CD14-positive monocyte (primary cell): ENCODE measurements at regions not wholly inside any gene's neighbourhood (a gene's known extent, or its start where the extent isn't known, plus 50 kb on each side); places are given as distances from the start of the nearest gene placed in this dataset.

Experiments
- DNase-seq, 3 donors: peaks; one replicate each; pipeline ENCODE4 v3.0.0-alpha.2; 2011 to 2022
- H2AFZ ChIP-seq: 2 replicates; pipeline ENCODE4 v1.6.0; 2012; ENCODE audit warnings: mild to moderate bottlenecking, low read depth, low read length, inconsistent platforms; ENCODE audit not compliant: insufficient read depth, poor library complexity, severe bottlenecking
- H3K27ac ChIP-seq, 2 donors: 1 replicate in 1 of 2; 2 replicates in 1 of 2; pipeline ENCODE4 v1.5.1; 2012 to 2013; ENCODE audit warnings: low read length in 2 of 2, control low read depth in 1 of 2, inconsistent platforms in 1 of 2, low read depth in 1 of 2, mild to moderate bottlenecking in 1 of 2
- H3K27me3 ChIP-seq, 2 donors: one replicate each; pipeline versions ENCODE4 v1.6.0 to v1.6.1; 2011 to 2013; ENCODE audit warnings: low read length in 2 of 2; ENCODE audit not compliant: control insufficient read depth in 2 of 2, insufficient read depth in 2 of 2
- H3K36me3 ChIP-seq, 2 donors: replicated peaks in 1 of 2; 1 replicate in 1 of 2; 2 replicates in 1 of 2; pipeline versions ENCODE4 v1.5.1 to v1.6.1; 2012 to 2013; ENCODE audit warnings: low read length in 2 of 2, control low read depth in 1 of 2, inconsistent platforms in 1 of 2, mild to moderate bottlenecking in 1 of 2; ENCODE audit not compliant: insufficient read depth in 2 of 2, control insufficient read depth in 1 of 2
- H3K4me1 ChIP-seq, 2 donors: 1 replicate in 1 of 2; 2 replicates in 1 of 2; pipeline versions ENCODE4 v1.5.1 to v1.6.1; 2012 to 2013; ENCODE audit warnings: low read length in 2 of 2, control low read depth in 1 of 2, inconsistent platforms in 1 of 2, mild to moderate bottlenecking in 1 of 2, moderate library complexity in 1 of 2; ENCODE audit not compliant: insufficient read depth in 2 of 2, control insufficient read depth in 1 of 2
- H3K4me2 ChIP-seq: replicated peaks from 2 replicates; pipeline ENCODE3; 2012; ENCODE audit warnings: low read length, moderate library complexity, mild to moderate bottlenecking; ENCODE audit not compliant: poor library complexity, severe bottlenecking; ENCODE audit errors: extremely low read depth
- H3K4me3 ChIP-seq, 3 experiments: fragments of 200-600 bp in 1 of 3; sonication (generic) in 1 of 3; replicated peaks in 1 of 3; 1 replicate in 2 of 3; 2 replicates in 1 of 3; pipeline ENCODE4 v1.5.1; 2011 to 2013; ENCODE audit warnings: low read length in 3 of 3, mild to moderate bottlenecking in 3 of 3, control low read depth in 2 of 3, low read depth in 2 of 3, inconsistent platforms in 1 of 3, moderate library complexity in 1 of 3
- H3K79me2 ChIP-seq: 2 replicates; pipeline ENCODE4 v1.6.0; 2012; ENCODE audit warnings: mild to moderate bottlenecking, control low read depth, inconsistent platforms, low read length, moderate library complexity; ENCODE audit not compliant: insufficient read depth
- H3K9ac ChIP-seq: 2 replicates; pipeline ENCODE4 v1.6.0; 2017; ENCODE audit warnings: low read length, mild to moderate bottlenecking; ENCODE audit not compliant: insufficient read depth, poor library complexity, severe bottlenecking
- H3K9me3 ChIP-seq, 2 donors: replicated peaks in 1 of 2; 1 replicate in 1 of 2; 2 replicates in 1 of 2; pipeline versions ENCODE4 v1.5.1 to v1.6.1; 2012 to 2013; ENCODE audit warnings: low read length in 2 of 2, control low read depth in 1 of 2; ENCODE audit not compliant: control insufficient read depth in 1 of 2, insufficient read depth in 1 of 2
- H4K20me1 ChIP-seq: 2 replicates; pipeline ENCODE4 v1.6.0; 2012; ENCODE audit warnings: mild to moderate bottlenecking, low read length, control low read depth, moderate library complexity; ENCODE audit not compliant: insufficient read depth
- H3K27ac Mint-ChIP-seq, 7 donors: one replicate each; pipeline ENCODE4 v1.8.0; 2020; ENCODE audit warnings: mild to moderate bottlenecking in 7 of 7, mixed read lengths in 7 of 7, moderate library complexity in 6 of 7, inconsistent platforms in 2 of 7
- H3K27me3 Mint-ChIP-seq, 3 donors: one replicate each; pipeline ENCODE4 v1.8.0; 2021 to 2022; ENCODE audit warnings: low read depth in 3 of 3, mild to moderate bottlenecking in 3 of 3, mixed read lengths in 3 of 3, moderate library complexity in 3 of 3, inconsistent platforms in 1 of 3
- H3K36me3 Mint-ChIP-seq, 2 donors: one replicate each; pipeline ENCODE4 v1.8.0; 2020; ENCODE audit warnings: mixed read lengths in 2 of 2, inconsistent platforms in 1 of 2, mild to moderate bottlenecking in 1 of 2
- H3K4me1 Mint-ChIP-seq: one replicate; pipeline ENCODE4 v1.8.0; 2020; ENCODE audit warnings: mild to moderate bottlenecking, mixed read lengths
- H3K4me3 Mint-ChIP-seq, 2 donors: one replicate each; pipeline ENCODE4 v1.8.0; 2020; ENCODE audit warnings: mild to moderate bottlenecking in 2 of 2, mixed read lengths in 2 of 2, moderate library complexity in 1 of 2
- H3K9me3 Mint-ChIP-seq, 7 donors: one replicate each; pipeline ENCODE4 v1.8.0; 2020 to 2022; ENCODE audit warnings: mixed read lengths in 7 of 7, mild to moderate bottlenecking in 6 of 7, moderate library complexity in 6 of 7, inconsistent platforms in 2 of 7
- WGBS: methylation state at CpG from one replicate; pipeline ENCODE4 v1.1.5; 2013; ENCODE audit warnings: missing lambda C conversion rate; ENCODE audit not compliant: insufficient coverage; 5-methylcytosine and 5-hydroxymethylcytosine counted together
- intact Hi-C, 2 donors: fragments of 100-400 bp; cut with micrococcal nuclease; formaldehyde crosslinking; loops; one replicate each; pipeline versions ENCODE4 v1.15.0 to v1.15.1; 2023
- TF ChIP-seq, protein P1 (sequence below): fragments of 200-600 bp; IDR thresholded peaks from one replicate; pipeline ENCODE4 v1.8.0; 2022; ENCODE audit warnings: antibody characterized with exemption, mild to moderate bottlenecking

DNA sequence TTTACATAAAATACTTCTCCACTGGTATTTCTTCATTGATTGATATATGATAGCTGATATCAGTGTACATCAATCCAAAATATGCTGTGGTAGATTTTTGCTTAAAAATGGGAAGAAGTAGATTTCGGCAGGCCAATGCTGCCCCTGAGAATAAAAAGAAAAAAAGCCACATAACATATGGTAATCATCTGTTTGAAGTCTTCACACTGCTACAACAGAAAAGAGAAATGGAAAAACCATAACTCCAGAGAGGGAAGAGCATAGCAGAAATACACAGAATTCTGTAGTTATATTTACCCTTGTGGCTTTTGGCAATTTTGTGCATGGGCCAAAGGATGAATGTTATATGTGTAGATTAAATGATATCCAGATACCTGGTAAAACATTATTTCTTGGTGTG is 143.1 kb upstream of the KCNMB2 start:
- Histone ChIP-seq H3K27ac (no peak overlapping the region), H3K27me3 (no peaks in the 10 kb centered on the region), H3K9me3 (no peaks in the 10 kb centered on the region), H3K4me1 (no peaks in the 10 kb centered on the region), H3K79me2 (no peaks in the 10 kb centered on the region), H3K36me3 (no peaks in the 10 kb centered on the region), H2AFZ (no peak overlapping the region), H3K9ac (no peak overlapping the region), H3K4me3 (no peak overlapping the region), H4K20me1 (no peaks in the 10 kb centered on the region), H3K4me2 (no peak overlapping the region)
- no peak overlapping the region for H3K27ac Mint-ChIP-seq
- H3K4me3 Mint-ChIP-seq, result no peak overlapping the region
- WGBS, result no CpG with 5 or more reads among the region's 1 CpG
- DNase-seq, result no peak
- H3K27me3 Mint-ChIP-seq, result no peaks in the 10 kb centered on the region
- no peaks in the 10 kb centered on the region for H3K4me1 Mint-ChIP-seq
- H3K9me3 Mint-ChIP-seq, result no peaks in the 10 kb centered on the region
- intact Hi-C loops, result no loop called here
- H3K36me3 Mint-ChIP-seq, result no peaks in the 10 kb centered on the region
- TF ChIP-seq, protein P1, sequence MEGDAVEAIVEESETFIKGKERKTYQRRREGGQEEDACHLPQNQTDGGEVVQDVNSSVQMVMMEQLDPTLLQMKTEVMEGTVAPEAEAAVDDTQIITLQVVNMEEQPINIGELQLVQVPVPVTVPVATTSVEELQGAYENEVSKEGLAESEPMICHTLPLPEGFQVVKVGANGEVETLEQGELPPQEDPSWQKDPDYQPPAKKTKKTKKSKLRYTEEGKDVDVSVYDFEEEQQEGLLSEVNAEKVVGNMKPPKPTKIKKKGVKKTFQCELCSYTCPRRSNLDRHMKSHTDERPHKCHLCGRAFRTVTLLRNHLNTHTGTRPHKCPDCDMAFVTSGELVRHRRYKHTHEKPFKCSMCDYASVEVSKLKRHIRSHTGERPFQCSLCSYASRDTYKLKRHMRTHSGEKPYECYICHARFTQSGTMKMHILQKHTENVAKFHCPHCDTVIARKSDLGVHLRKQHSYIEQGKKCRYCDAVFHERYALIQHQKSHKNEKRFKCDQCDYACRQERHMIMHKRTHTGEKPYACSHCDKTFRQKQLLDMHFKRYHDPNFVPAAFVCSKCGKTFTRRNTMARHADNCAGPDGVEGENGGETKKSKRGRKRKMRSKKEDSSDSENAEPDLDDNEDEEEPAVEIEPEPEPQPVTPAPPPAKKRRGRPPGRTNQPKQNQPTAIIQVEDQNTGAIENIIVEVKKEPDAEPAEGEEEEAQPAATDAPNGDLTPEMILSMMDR, result no peak

DNA sequence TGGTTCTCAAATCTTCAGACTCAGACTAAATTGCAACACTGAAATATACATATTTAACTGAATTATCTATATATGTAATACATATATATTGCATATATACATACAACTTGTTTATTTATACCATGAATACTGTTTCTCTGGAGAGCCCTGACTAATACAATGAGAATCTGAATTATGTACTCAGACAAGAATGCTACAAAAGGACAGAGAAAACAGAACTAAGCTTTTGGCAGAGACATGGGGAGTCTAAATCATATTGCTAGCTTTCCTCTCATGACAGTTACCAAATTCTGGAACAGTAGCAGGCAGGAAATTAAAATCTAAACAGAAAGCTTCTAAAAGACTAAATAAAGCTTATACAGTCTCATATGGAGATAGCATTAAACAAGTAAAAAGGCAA is 142.4 kb upstream of the KCNMB2 start:
- Histone ChIP-seq H3K4me1 (no peaks in the 10 kb centered on the region), H3K4me3 (no peak overlapping the region), H3K36me3 (no peaks in the 10 kb centered on the region), H3K27ac (no peak overlapping the region), H3K27me3 (no peaks in the 10 kb centered on the region), H4K20me1 (no peaks in the 10 kb centered on the region), H2AFZ (no peak overlapping the region), H3K9me3 (no peaks in the 10 kb centered on the region), H3K9ac (no peak overlapping the region), H3K4me2 (no peak overlapping the region), H3K79me2 (no peaks in the 10 kb centered on the region)
- TF ChIP-seq, protein P1, result no peak
- H3K9me3 Mint-ChIP-seq, result no peaks in the 10 kb centered on the region
- H3K4me3 Mint-ChIP-seq, result no peak overlapping the region
- no peaks in the 10 kb centered on the region for H3K36me3 Mint-ChIP-seq
- intact Hi-C loops, result no loop called here
- DNase-seq, result no peak
- no peak overlapping the region for H3K27ac Mint-ChIP-seq
- H3K27me3 Mint-ChIP-seq, result no peaks in the 10 kb centered on the region
- no peaks in the 10 kb centered on the region for H3K4me1 Mint-ChIP-seq
